OCI-LY7 (cell line): ENCODE measurements at regions not wholly inside any gene's neighbourhood (a gene's known extent, or its start where the extent isn't known, plus 50 kb on each side); places are given as distances from the start of the nearest gene placed in this dataset.
"Not testable (repeated sequence)": the region's sequence is repeated elsewhere in the genome, so short reads cannot be mapped to it uniquely, and the experiment has no call there.

Source experiments
- BruUV-seq: library from RNA; stranded (reverse); fragments of 400-500 nt; replicated peaks from 2 replicates; lab custom pipeline; 2021; lab: Mats Ljungman, UMichigan
- CTCF ChIA-PET: fragments of 300-600 bp; sonication (Branson Sonifier 250); formaldehyde crosslinking; loops from one replicate; lab custom pipeline; 2022; ENCODE audit warnings: antibody characterized with exemption; ENCODE audit not compliant: unreplicated experiment; lab: Charles Lee
- POLR2A ChIA-PET: fragments of 300-600 bp; sonication (Branson Sonifier 250); formaldehyde crosslinking; loops from one replicate; lab custom pipeline; 2022; ENCODE audit warnings: antibody characterized with exemption; lab: Charles Lee
- DNase-seq: peaks from one replicate; pipeline ENCODE4 v3.0.0-alpha.2; 2015; ENCODE audit warnings: low spot score
- H2AFZ ChIP-seq: fragments of 200-600 bp; sonication (generic), shearing (Covaris generic); 2 replicates; pipeline ENCODE4 v1.6.1; 2014; ENCODE audit warnings: mild to moderate bottlenecking, antibody characterized with exemption, low read length, moderate library complexity
- H3K27ac ChIP-seq: fragments of 200-600 bp; sonication (generic); 2 replicates; pipeline ENCODE4 v1.5.1; 2014; ENCODE audit warnings: mixed run types, low read depth, mild to moderate bottlenecking, moderate library complexity, low read length, inconsistent platforms; ENCODE audit not compliant: poor library complexity, severe bottlenecking
- H3K36me3 ChIP-seq: fragments of 200-600 bp; sonication (generic); 2 replicates; pipeline ENCODE4 v1.6.1; 2014; ENCODE audit warnings: mild to moderate bottlenecking, antibody characterized with exemption, low read length, moderate library complexity, mixed read lengths; ENCODE audit not compliant: insufficient read depth
- H3K4me1 ChIP-seq: fragments of 200-600 bp; sonication (generic); 2 replicates; pipeline ENCODE4 v1.5.1; 2014; ENCODE audit warnings: mild to moderate bottlenecking, low read length; ENCODE audit not compliant: insufficient read depth, poor library complexity, severe bottlenecking
- H3K4me2 ChIP-seq: fragments of 200-600 bp; sonication (generic); 2 replicates; pipeline ENCODE4 v1.6.1; 2014; ENCODE audit warnings: mild to moderate bottlenecking, low read length
- H3K4me3 ChIP-seq: fragments of 200-600 bp; sonication (generic); 2 replicates; pipeline ENCODE4 v1.5.1; 2014; ENCODE audit warnings: mild to moderate bottlenecking, low read depth, low read length; ENCODE audit not compliant: poor library complexity, severe bottlenecking
- H3K79me2 ChIP-seq: fragments of 200-600 bp; sonication (generic); 2 replicates; pipeline ENCODE4 v1.6.1; 2016; ENCODE audit warnings: low read depth, mild to moderate bottlenecking, low read length, moderate library complexity, mixed read lengths; ENCODE audit not compliant: insufficient read depth
- H3K9me2 ChIP-seq: fragments of 200-600 bp; sonication (generic); 2 replicates; pipeline ENCODE4 v1.6.1; 2016; ENCODE audit warnings: mild to moderate bottlenecking, low read length, mixed read lengths; ENCODE audit not compliant: insufficient read depth
- H3K9me3 ChIP-seq: fragments of 200-600 bp; sonication (generic); 2 replicates; pipeline ENCODE4 v1.6.1; 2014; ENCODE audit warnings: mild to moderate bottlenecking, mixed run types, low read length, mixed read lengths
- H4K20me1 ChIP-seq: fragments of 200-600 bp; sonication (generic); 2 replicates; pipeline ENCODE4 v1.6.1; 2014; ENCODE audit warnings: mild to moderate bottlenecking, antibody characterized with exemption, low read length, moderate library complexity, mixed read lengths; ENCODE audit not compliant: insufficient read depth
- EZH2phosphoT487 ChIP-seq: fragments of 200-600 bp; sonication (generic); IDR thresholded peaks from 2 replicates; pipeline ENCODE4 v1.6.1; 2018; ENCODE audit warnings: low read depth, borderline replicate concordance, mild to moderate bottlenecking, mixed run types, antibody characterized with exemption, low read length, moderate library complexity, mixed read lengths
- intact Hi-C: fragments of 100-400 bp; cut with micrococcal nuclease; formaldehyde crosslinking; loops from one replicate; pipeline ENCODE4 v1.10.0; 2022; ENCODE audit not compliant: unreplicated experiment
- TF ChIP-seq, protein P1 (sequence below): fragments of 200-600 bp; sonication (generic); conservative IDR thresholded peaks from 2 replicates; pipeline ENCODE4 v1.5.1; 2014; ENCODE audit warnings: mild to moderate bottlenecking, antibody characterized with exemption, low read length, moderate library complexity, mixed read lengths

DNA sequence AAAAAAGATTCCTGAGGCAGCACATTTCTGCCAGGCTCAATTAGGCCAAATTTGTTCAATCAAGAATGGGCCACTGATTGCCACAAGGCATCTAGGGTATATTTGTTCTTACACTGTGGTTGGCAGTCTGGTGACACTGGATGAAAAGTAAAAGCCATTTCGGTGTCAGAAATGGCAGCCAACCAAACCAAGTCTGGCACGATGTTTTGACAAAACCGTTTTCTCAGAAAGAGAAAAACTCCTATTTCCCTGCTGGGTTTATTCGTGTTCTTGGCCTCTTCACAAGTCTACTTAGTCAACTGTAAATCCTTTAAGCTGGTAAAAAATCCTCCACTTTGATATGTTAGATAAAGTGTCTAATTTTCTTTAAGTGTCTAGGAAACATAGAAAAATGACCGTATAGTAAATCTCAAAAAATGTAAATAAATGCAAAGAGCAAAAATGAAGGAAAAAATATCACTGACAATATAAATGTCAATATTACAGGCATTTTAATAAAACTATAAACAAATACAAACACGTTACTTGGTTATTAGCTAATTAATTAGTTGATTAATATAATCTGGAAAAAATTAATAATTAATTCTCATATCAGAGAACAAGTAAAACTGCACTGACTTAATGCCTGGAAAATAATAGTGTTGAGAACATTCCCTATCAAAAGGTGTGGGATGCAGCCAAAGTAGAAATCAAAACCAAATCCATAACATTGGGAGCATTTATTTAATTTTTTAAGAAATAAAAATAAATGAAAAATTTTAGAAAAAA, 182.0 kb upstream of the ZNF804A start:
- no peak overlapping the region for H2AFZ ChIP-seq
- no peaks in the 10 kb centered on the region for H3K36me3 ChIP-seq
- BruUV-seq = no TSS peak
- no peaks in the 10 kb centered on the region for H3K9me2 ChIP-seq
- H3K4me1 ChIP-seq = no peaks in the 10 kb centered on the region
- no peaks in the 10 kb centered on the region for H3K9me3 ChIP-seq
- TF ChIP-seq, protein P1, sequence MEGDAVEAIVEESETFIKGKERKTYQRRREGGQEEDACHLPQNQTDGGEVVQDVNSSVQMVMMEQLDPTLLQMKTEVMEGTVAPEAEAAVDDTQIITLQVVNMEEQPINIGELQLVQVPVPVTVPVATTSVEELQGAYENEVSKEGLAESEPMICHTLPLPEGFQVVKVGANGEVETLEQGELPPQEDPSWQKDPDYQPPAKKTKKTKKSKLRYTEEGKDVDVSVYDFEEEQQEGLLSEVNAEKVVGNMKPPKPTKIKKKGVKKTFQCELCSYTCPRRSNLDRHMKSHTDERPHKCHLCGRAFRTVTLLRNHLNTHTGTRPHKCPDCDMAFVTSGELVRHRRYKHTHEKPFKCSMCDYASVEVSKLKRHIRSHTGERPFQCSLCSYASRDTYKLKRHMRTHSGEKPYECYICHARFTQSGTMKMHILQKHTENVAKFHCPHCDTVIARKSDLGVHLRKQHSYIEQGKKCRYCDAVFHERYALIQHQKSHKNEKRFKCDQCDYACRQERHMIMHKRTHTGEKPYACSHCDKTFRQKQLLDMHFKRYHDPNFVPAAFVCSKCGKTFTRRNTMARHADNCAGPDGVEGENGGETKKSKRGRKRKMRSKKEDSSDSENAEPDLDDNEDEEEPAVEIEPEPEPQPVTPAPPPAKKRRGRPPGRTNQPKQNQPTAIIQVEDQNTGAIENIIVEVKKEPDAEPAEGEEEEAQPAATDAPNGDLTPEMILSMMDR = no peak
- no peak for TF ChIP-seq EZH2phosphoT487
- no peak for DNase-seq
- ChIA-PET CTCF (no interaction called here), POLR2A (interaction anchor here (0.6 to 2.5 kb wide), 3 partner anchors 16 to 49 kb away, joined by 3 to 7 read pairs (median 3); no protein-coding TSS in a partner anchor)
- H3K27ac ChIP-seq = no peak overlapping the region
- intact Hi-C loops = no loop called here
- H4K20me1 ChIP-seq = no peaks in the 10 kb centered on the region
- H3K4me2 ChIP-seq = no peak overlapping the region
- H3K79me2 ChIP-seq = no peaks in the 10 kb centered on the region
- H3K4me3 ChIP-seq = no peak overlapping the region

DNA sequence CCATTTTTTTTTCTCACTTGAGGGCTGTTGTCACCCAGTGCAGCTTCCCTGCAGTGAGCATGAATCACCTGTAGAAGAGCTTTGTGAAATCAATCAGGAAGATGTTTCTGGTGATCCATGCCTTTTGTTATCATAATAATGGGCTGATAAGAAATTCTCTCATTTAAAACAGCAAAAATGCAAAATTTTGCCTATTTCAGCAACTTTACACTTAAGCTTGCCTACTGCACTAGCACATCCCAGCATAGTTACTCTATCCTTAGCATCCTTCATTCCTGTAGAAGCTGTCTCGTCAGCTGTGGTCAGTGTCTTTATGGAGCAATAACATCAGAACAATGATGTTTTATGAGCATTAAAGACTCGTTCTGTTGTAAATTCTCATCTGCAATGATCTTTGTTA, 178.6 kb upstream of the ZNF804A start:
- CTCF ChIA-PET = no interaction called here
- no TSS peak for BruUV-seq
- intact Hi-C loops = no loop called here

GRCh38 chr2:184421456-184421855, 176.9 kb upstream of the ZNF804A start:
- POLR2A ChIA-PET = interaction anchor here (0.7 to 1.9 kb wide), 2 partner anchors 11 to 12 kb away, joined by 5 to 6 read pairs; no protein-coding TSS in a partner anchor
- H3K27ac ChIP-seq, BruUV-seq, H3K36me3 ChIP-seq, H3K4me1 ChIP-seq, H3K79me2 ChIP-seq, H2AFZ ChIP-seq, CTCF ChIA-PET, DNase-seq, H4K20me1 ChIP-seq, H3K9me3 ChIP-seq, H3K4me2 ChIP-seq, intact Hi-C loops, H3K4me3 ChIP-seq, H3K9me2 ChIP-seq: not testable (repeated sequence)

More for the DNA sequence above, 178.6 kb upstream of the ZNF804A start:
- Histone ChIP-seq H2AFZ (0 out of 2 replicates have a peak overlapping the region, but pooled peaks have one; percentile 41), H4K20me1 (no peaks in the 10 kb centered on the region), H3K4me3 (no peak overlapping the region), H3K27ac (no peak overlapping the region), H3K4me1 (no peaks in the 10 kb centered on the region), H3K36me3 (no peaks in the 10 kb centered on the region), H3K79me2 (no peaks in the 10 kb centered on the region), H3K4me2 (no peak overlapping the region), H3K9me3 (no peaks in the 10 kb centered on the region), H3K9me2 (no peaks in the 10 kb centered on the region)
- POLR2A ChIA-PET = interaction anchor here (0.6 to 1.0 kb wide), 3 partner anchors 90 to 1320 kb away, joined by 3 read pairs; no protein-coding TSS in a partner anchor
- TF ChIP-seq, protein P1 = no peak
- TF ChIP-seq EZH2phosphoT487 = no peak
- DNase-seq = no peak
